Spleen (tissue), 7 donors: ENCODE measurements at regions not wholly inside any gene's neighbourhood (a gene's known extent, or its start where the extent isn't known, plus 50 kb on each side); places are given as distances from the start of the nearest gene placed in this dataset.

Source experiments
- CTCF ChIP-seq, 11 experiments: fragments of 200-600 bp in 7 of 11; fragments of 450-650 bp in 4 of 11; sonication (generic) in 4 of 11; IDR thresholded peaks in 8 of 11; conservative IDR thresholded peaks in 3 of 11; 1 replicate in 7 of 11; 2 replicates in 4 of 11; pipeline versions ENCODE4 v1.4.0 to v1.8.0; 2016 to 2021; ENCODE audit warnings: antibody characterized with exemption in 11 of 11, inconsistent platforms in 4 of 11, mild to moderate bottlenecking in 1 of 11
- POLR2AphosphoS5 ChIP-seq, 3 donors: sonication (generic); formaldehyde crosslinking; IDR thresholded peaks; one replicate each; pipeline ENCODE4 v1.5.1; 2017; ENCODE audit warnings: antibody characterized with exemption in 3 of 3
- donor health status: DM: no; HTN: no; CAD: no; lungs with moderate emphysema.
- donor health status: DM: no; HTN: no; CAD: no.
- donor health status: DM: no; HTN: no; CAD: no.

- TF ChIP-seq POLR2AphosphoS5 (IDR thresholded peaks at IDR 0.05) (no peak), CTCF (IDR thresholded peaks at IDR 0.05 in 8 of 11, conservative IDR thresholded peaks at IDR 0.05 in 3 of 11) (no peak)
These were observed 275.7 kb upstream of the PRICKLE1 start for GRCh38 chr12:42865282-42865681.
